GDM1 (cell line): ENCODE measurements at regions not wholly inside any gene's neighbourhood (a gene's known extent, or its start where the extent isn't known, plus 50 kb on each side); places are given as distances from the start of the nearest gene placed in this dataset.
"Not testable (repeated sequence)": the region's sequence is repeated elsewhere in the genome, so short reads cannot be mapped to it uniquely, and the experiment has no call there.

ENCODE experiments used
- DNase-seq: peaks from one replicate; lab custom pipeline; 2025; lab: John Stamatoyannopoulos, UW

DNA sequence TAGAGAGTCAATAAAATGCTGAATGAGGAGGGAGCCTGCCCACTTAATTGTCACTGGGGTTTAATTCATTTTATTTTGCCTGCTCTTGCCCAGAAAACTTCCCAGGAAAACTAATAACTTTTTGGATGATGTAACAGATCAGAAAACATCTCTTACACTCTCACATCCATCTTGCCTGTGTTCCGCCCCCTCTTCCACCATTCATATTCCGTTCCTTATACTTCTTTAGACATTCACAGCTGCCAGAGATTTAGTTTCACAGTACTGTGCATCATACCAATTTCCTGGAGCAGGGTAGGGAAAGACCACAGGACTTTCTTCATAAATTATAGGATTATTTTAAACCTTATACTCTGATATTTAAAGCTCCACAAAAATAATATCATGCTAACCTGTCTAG is 776.1 kb upstream of the SOX11 start:
- DNase-seq: no peak

DNA sequence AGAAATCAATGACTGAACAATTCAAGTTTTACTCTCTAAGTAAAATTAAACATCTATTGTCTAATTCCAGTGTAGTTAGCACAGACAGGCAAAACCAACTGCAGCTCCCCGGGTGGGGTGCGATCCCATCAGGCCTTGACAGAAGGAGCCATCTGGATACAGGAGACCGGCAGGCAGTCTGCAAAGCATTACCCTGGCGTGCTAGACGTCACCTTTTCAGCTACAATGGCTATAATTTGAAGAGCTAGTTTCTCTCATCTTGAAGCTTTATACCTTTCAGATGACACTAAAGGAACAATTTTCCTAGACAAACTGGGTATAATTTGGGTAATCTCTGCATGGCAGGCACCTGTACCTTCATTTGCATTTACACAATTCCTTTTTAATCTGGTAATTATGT is 761.5 kb upstream of the SOX11 start:
- DNase-seq: no peak

DNA sequence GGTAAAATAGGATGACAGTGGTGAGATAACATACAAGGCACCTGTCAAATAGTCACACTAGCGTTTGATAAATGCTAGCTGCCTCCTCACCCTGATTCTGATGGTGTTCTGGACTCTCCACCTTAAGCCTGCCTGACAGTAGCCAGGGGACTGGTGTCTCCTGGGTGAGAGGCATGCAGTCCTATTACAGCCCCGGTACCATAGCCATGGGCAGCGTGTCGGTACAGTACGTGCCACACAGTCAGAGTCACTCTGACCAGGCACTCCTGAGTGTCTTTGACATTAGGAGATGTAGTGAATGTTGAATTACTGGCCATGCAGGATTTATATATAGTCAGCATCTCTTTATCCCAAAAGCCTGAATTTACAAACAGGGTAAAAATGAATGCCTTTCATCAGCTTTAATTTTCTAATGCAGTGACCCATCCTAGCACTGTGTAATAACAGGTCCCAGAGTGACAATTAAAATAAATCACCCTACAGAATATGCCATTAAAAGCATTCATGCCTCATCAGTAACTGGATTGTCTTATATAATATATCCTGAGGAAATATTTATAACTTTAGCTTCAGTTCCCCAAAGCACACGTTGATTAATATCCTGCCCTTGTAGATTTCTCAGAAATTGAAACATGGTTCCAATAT is 760.3 kb upstream of the SOX11 start:
- no peak for DNase-seq

DNA sequence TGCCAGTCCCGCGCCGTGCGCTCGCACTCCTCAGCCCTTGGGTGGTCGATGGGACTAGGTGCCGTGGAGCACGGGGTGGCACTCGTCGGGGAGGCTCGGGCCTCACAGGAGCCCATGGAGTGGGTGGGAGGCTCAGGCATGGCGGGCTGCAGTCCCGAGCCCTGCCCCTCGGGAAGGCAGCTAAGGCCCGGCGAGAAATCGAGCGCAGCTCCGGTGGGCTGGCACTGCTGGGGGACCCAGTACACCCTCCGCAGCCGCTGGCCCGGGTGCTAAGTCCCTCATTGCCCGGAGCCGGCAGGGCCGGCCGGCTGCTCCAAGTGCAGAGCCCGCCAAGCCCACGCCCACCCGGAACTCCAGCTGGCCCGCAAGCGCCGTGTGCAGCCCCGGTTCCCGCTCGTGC is 756.9 kb upstream of the SOX11 start:
- DNase-seq: not testable (repeated sequence)

DNA sequence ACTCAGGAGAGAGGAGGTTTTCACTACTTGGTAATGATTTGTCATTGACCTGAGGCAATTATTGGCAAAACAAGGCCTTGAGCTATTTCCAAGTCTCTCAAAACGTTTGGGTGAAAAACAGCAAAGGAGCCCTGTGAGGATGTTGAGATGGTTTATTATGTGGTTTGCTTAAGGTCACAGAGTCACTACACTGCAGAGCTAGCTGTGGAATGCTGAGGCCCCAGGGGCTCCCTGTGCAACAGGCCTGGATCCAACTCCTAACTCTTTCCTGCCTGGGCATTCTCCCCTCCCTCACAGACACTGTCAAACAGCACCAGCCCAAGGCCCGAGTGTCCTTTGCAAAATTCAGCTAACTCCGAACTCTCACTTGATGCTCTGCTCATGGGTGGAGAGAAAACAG is 754.6 kb upstream of the SOX11 start:
- no peak for DNase-seq

DNA sequence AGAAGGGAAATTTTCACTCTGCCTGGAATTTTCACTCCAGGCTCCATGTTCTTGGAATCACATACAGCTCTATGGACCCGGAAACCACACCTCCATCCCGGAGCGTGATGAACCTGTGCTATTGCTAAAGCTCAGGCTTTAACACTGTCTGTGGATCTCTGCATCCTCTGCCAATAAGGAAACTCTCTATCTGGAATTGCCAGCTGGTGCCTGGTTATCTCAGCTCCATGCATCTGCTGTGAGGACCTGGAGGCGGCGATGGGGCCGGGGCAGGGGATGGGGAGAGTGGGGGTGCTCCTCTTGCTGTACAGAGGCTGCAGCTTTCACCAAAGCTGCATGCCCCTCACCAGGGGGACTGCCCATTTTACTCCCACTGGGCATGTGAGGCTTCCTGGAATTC is 754.0 kb upstream of the SOX11 start:
- no peak for DNase-seq

DNA sequence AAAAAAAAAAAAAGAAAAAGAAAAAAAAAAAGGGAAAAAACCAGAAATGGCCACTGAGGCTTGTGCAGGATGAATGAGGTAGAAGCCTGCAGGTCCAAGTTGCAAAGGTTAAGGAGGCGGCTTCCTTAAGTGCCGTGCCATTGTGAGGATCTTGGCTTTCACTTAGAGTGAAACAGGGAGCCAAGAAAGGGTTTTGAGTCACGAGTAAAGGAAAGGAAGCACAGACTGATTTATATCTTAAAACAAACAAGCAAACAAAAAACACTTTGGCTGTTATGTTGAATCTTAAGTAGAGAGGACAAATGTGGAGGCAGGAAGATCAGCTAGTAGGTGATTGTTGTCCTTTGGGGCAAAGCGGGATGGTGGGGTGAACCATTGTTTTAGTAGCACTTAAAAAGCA is 749.7 kb upstream of the SOX11 start:
- DNase-seq: no peak

DNA sequence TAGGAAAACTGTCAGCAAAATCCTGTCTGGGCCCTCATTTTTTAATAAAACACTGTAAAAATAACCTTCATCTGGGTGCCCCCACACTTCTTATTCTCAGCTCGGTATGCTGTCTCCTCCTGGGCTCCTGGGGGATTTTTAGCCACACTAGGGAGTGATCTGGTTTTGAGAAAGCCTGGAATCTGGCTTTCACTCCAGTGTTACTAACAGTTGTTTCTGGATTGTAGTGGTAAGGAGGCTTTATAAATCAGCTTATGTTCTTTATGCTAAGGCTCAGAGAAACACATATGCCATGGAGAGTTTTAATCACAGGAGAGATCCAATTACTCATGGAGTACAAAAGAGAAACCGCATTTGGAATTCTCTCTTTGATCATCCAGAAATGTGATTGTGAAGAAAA is 744.3 kb upstream of the SOX11 start:
- DNase-seq: no peak

DNA sequence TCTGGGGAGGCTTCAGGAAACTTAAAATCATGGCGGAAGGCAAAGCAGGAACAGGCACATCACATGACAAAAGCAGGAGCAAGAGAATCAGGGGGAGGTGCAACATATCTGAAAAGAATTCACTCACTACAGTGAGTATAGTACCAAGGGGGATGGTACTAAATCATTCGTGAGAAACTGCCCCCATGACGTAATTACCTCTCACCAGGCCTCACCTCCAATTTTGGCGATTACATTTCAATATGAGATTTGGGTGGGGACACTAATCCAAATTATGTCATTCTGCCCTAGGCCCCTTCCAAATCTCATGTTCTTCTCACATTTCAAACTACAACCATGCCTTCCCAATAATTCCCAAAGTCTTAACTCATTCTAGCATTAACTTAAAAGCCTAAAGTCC is 740.8 kb upstream of the SOX11 start:
- no peak for DNase-seq

DNA sequence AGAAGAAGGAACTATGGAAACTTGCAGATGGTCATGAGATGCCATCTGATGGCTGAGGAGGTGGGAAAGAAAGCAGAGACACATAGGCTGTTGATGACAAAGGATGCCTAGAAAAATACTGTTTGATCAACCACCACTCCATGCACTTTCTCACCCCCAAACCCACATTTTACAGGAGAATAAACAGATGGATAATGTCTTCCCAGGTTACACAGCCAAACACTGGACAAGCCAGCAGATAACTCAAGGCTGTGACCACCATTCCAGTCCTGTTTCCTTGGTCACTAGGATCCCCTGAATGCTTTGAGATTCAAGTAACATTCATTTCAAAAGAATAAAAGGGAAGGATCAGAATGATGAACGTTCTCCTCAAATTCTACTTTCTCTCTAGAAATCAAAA is 733.0 kb upstream of the SOX11 start:
- no peak for DNase-seq

DNA sequence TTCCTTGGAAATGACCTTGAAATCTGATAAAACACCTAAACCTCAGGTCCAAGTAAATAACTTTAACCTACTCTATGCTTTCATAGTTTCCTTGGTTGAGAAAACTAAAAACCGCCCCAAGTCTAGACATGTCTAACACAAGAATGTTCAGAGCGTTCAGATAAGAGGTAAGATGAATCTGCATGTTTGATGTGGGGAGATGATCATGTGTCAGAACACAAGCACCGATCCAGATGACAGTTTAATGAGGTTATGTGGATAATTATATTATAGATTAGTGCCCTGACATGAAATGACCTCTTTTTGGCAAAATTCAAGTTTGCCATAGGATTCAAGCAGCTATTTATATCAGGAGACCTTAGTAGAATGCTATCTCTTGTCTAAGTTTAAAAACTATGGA is 729.8 kb upstream of the SOX11 start:
- DNase-seq: no peak

DNA sequence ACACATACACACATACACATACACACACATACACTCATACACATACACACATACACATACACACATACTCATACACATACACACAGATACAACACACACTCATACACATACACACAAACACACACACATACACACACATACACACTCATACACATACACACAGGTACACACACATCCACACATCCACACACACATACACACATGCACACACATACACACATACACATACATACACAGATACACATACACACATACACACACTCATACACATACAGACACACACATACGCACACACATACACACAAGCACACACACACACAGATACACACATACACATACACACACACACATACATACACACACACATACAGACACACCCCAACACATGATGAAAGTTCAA is 729.1 kb upstream of the SOX11 start:
- no peak for DNase-seq

DNA sequence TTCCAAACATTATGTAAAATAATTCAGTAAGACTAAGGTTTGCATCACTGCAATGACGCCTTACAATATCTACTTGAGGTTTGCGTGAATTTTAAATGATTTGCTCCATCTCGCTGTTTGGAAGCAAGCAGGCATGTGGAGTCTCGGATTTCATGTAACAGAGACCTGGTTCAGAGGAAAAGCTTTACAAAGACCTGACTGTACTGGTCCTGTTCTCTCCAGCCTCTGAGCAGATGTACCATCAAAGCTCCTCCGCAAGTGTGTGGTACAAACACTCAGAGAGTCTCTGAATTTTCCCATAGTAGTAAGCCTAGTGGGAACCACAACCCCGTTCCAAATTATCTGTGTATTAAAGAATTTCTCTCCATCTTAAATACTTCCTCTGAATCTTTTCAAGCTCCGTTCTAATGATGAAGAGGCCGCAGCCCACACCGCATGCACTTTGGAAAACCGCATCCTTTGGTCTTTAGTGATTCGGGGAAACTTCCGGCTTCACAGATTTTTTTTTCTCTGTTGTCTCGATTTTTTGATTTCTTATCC is 728.1 kb upstream of the SOX11 start:
- no peak for DNase-seq

DNA sequence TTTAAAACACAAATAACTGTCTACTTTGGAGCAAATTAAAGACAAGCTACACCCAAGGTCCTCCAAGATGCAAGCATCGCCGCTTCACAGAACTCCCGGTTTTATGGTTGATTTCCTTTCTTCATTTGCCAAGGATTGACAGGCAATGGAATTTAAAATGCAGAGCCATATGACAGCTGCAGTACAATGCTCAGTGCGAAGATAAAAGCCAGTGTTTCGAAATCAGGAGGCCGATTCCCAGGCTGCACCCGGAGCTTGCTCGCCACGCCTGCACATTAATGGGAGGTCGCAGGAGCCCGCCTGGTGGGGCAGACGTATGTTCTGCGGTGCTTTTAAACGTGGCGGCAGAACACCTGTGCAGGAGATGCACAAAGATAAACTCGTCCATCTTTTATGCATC is 727.6 kb upstream of the SOX11 start:
- no peak for DNase-seq

DNA sequence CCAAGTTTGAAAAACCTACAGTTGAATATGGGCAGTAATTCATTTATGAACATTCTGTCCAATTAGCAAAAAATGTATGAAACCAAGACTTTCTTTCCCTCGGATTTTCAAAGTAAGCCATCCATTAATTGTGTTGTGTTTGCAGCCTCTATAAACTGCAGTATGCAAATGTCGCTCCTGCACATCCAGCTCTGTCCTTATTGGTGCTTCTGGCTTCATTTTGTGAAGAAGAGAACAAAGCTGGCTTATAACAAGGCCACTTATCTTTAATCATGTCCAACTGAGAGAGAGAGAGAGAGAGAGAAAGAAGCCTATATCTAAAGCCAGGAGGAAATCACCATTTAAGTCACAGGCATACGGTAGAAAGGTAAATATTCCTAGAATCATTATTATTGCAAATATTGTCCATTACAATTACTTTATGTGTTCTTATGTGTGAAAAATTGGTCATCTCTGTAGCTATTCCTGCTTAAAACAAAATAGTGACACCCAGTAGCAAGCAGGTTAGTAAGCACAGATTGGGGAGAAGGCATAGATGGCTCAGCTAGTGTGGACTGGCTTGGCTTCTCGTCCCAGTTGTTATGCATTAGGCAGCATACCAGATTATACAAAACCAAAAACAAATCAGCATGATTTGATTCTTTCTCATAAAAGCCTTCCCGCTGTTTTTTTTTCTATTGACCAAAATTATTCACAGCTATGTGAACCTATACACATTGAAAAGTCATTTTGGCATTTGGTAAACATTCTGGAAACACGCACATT is 726.4 kb upstream of the SOX11 start:
- DNase-seq: no peak

DNA sequence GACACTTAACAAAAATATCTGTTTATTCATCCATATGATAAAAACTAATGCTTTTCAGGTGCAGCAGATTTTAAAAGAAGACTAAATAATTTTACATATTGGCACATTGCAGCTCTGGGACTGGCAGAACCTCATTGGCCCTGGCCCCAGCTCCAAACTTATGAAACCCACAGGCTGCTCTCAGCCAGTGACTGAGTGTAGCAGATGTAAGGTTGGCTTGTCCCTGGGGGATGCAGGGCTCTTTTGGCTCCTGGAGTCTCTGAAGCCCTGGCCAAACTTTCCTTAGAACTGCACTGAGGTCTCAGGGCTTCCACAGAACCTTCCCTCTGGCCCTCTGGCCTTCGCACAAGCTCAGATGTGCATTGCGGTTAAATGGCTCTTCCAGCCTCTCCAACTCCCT is 725.0 kb upstream of the SOX11 start:
- DNase-seq: no peak

DNA sequence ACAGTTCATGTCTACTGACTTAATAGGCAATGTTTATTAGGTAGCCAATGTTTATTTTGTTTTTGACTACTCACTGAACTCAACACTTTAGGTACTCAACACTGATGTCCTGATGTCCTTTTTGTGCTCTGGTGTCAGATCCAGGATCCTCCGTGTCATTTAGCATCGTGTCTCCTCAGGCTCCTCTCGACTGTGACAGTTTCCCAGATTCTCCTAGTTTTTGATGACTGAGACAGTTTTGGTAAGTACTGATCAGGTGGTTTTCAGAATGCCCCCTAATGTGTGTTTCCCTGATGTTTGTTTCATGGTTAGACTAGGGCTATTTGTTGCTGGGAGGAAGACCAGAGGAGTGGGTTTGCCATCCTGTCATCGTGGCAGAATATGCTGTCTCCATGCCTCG is 719.7 kb upstream of the SOX11 start:
- DNase-seq: no peak

DNA sequence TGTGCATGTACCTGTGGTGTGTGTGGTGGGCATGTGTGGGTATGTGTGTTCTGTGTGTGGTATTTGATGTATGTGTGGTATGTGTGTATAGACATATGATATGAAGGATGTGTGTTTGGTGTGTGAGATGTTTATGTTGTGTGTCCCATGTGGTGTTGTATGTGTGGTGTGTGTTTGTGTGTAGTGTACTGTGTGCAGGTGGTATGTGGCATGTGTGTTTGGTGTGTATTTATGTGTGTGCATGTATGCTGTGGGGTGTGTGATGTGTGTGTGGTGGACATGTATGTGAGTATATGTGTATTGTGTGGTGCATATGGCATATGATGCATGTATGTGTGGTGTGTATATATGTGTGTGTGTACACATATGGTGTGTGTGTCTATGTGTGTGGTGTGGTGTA is 718.8 kb upstream of the SOX11 start:
- no peak for DNase-seq

DNA sequence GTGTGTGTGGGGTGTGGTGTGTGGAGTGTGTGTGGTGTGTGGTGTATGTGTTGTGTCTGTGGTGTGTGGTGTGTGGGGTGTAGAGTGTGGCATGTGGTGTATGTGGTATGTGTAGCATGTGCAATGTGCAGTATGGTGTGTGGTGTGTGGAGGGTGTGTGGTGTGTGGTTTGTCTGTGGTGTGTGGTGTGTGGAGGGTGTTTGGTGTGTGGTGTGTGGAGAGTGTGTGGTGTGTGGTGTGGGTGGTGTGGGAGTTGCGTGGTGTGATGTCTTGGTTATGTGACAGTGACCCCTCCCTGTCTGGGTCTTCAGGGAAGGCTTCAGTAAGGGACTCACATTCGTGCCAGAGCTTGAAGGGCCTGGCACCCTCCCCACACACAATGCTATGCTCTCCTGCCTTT is 718.2 kb upstream of the SOX11 start:
- DNase-seq: no peak

DNA sequence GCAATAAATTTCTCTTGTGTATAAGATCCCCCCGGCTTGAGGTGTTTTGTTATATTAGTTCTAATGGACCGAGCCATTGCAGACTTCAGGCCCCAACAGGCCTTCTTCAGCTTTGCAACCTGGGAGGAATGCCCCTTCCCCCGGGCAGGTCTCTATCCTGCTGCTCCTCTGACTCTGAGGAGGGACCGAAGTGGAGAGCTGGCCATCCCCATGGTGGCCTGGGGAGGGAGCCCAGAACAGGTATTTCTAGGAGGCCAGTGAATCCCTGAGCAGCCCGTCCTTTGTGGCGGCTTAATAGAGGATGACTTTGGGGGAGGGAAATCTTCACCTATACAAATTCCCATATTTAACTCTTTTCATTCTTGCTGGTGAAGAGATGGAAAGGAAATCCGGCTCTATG is 715.8 kb upstream of the SOX11 start:
- DNase-seq: no peak

DNA sequence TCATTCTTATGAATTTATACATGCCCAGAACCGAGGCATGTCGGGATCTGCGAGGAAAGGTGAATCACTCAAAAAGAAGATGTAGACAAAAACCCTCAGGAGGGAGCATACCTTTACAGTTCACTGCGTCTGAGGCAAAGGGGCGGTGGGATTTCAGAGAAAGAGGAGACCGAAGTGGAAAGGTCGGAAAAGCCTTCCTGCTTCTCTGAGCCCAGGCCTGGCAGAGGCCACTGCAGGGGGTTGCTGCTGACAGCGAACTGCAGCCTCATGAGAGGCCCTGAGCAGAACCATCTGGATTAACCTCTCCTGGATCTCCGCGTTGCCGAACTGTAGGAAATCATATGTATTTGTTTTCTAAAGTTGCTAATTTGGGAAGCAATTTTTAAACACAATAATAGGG is 713.1 kb upstream of the SOX11 start:
- no peak for DNase-seq

DNA sequence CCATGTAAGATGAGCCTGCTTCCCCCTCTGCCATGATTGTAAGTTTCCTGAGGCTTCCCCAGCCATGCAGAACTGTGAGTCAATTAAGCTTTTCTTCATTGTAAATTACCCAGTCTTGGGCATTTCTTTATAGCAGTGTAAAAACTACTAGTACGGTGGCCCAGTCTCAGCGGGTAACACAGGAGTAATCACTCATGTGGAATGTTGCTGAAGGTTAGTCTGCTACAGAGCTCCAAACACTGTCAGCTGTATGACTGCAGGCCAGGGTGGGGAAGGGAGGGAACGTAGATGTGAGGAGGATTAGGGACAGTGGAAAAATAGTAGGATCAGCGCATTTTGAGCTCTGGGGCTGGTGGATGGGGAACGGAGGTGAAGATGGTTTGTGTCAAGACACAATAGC is 711.2 kb upstream of the SOX11 start:
- no peak for DNase-seq

DNA sequence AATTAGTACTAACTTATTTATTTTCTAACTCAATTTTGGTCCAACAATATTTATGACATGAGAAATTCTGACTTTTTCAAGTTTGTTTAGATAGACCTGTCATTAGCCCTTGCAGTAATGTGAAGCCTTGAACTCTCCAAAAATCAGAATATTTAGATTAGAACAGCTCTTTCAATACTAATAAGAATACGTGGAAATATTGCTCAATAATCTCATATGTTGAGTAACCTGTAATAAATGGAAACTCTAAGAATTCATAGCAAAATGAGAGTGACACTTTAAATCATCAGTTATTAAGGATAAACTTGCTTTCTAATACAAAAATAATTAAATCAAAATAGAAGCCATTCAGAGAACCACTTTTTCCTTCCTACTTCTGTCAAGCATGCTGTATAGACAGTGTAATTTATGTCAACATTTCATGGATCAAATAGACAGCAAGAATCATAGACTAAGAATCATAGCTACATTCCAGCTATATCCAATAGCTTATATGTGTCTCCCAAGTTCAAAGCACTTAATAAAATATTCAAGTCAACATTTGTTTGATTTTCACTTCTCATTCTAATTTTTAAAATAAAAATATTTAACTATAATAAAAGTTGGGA is 710.3 kb upstream of the SOX11 start:
- no peak for DNase-seq
